HG02840 (cell line): ENCODE measurements at regions not wholly inside any gene's neighbourhood (a gene's known extent, or its start where the extent isn't known, plus 50 kb on each side); places are given as distances from the start of the nearest gene placed in this dataset.
"Not testable (repeated sequence)": the region's sequence is repeated elsewhere in the genome, so short reads cannot be mapped to it uniquely, and the experiment has no call there.

Source experiments
- ATAC-seq: cut with Tn5 transposase; IDR thresholded peaks from one replicate; pipeline ENCODE4 v1.9.1; 2021; ENCODE audit warnings: mild to moderate bottlenecking, moderate library complexity, moderate number of reproducible peaks; ENCODE audit not compliant: unreplicated experiment, low FRiP score

GRCh38 chr2:166750624-166751023 is 137.7 kb upstream of the XIRP2 start:
- no peak for ATAC-seq

- not testable (repeated sequence) for ATAC-seq
Measured at GRCh38 chr2:166744117-166744516, 144.2 kb upstream of the XIRP2 start.

- ATAC-seq: not testable (repeated sequence)
Measured at GRCh38 chr2:166743482-166743881, 144.8 kb upstream of the XIRP2 start.

- ATAC-seq: peak; percentile 82
Measured at GRCh38 chr2:166727095-166727494, 161.2 kb upstream of the XIRP2 start.

- ATAC-seq: no peak
Measured at GRCh38 chr2:166725927-166726924, 162.1 kb upstream of the XIRP2 start.

GRCh38 chr2:166716968-166717367 is 171.3 kb upstream of the XIRP2 start:
- no peak for ATAC-seq

- no peak for ATAC-seq
Measured at GRCh38 chr2:166700079-166700478, 188.2 kb upstream of the XIRP2 start.

GRCh38 chr2:166695154-166695553 is 193.1 kb upstream of the XIRP2 start:
- ATAC-seq: no peak

GRCh38 chr2:166686057-166686456 is 192.0 kb upstream of the SCN7A start:
- ATAC-seq: not testable (repeated sequence)

GRCh38 chr2:166677996-166678395 is 183.9 kb upstream of the SCN7A start:
- no peak for ATAC-seq

GRCh38 chr2:166676716-166677115 is 182.7 kb upstream of the SCN7A start:
- no peak for ATAC-seq

- ATAC-seq: no peak
Measured at GRCh38 chr2:166675553-166675952, 181.5 kb upstream of the SCN7A start.

- no peak for ATAC-seq
Measured at GRCh38 chr2:166673986-166674385, 179.9 kb upstream of the SCN7A start.

GRCh38 chr2:166671801-166672200 is 177.8 kb upstream of the SCN7A start:
- ATAC-seq: no peak

GRCh38 chr2:166671235-166671634 is 177.2 kb upstream of the SCN7A start:
- ATAC-seq: no peak

- no peak for ATAC-seq
Measured at GRCh38 chr2:166665991-166666940, 172.2 kb upstream of the SCN7A start.

GRCh38 chr2:166661824-166662223 is 167.8 kb upstream of the SCN7A start:
- ATAC-seq: no peak

- no peak for ATAC-seq
Measured at GRCh38 chr2:166661391-166661790, 167.3 kb upstream of the SCN7A start.

- no peak for ATAC-seq
Measured at GRCh38 chr2:166658901-166659300, 164.9 kb upstream of the SCN7A start.

GRCh38 chr2:166653185-166653813 is 159.2 kb upstream of the SCN7A start:
- ATAC-seq: no peak
